Right renal cortex interstitium (tissue), 3 donors: ENCODE measurements at regions not wholly inside any gene's neighbourhood (a gene's known extent, or its start where the extent isn't known, plus 50 kb on each side); places are given as distances from the start of the nearest gene placed in this dataset.
A peak's percentile ranks its signal among the peaks of the same experiment; 100 is the strongest.
"Not testable (repeated sequence)": the region's sequence is repeated elsewhere in the genome, so short reads cannot be mapped to it uniquely, and the experiment has no call there.

Experiments
- DNase-seq, 3 donors: peaks; one replicate each; pipeline ENCODE4 v3.0.0-alpha.2; 2013; ENCODE audit warnings: low read depth in 3 of 3, low spot score in 2 of 3

GRCh38 chr15:95119041-95119610 is 887.8 kb downstream of the MCTP2 start:
- no peak for DNase-seq

- DNase-seq: no peak
Measured at GRCh38 chr15:95120595-95120994, 889.2 kb downstream of the MCTP2 start.

GRCh38 chr15:95121191-95121590 is 889.8 kb downstream of the MCTP2 start:
- no peak for DNase-seq

GRCh38 chr15:95125803-95126202 is 894.4 kb downstream of the MCTP2 start:
- DNase-seq: no peak

GRCh38 chr15:95127356-95127755 is 896.0 kb downstream of the MCTP2 start:
- no peak for DNase-seq

GRCh38 chr15:95129574-95129973 is 898.2 kb downstream of the MCTP2 start:
- DNase-seq: no peak

- DNase-seq: no peak
Measured at GRCh38 chr15:95131131-95131556, 899.8 kb downstream of the MCTP2 start.

GRCh38 chr15:95132774-95133173 is 901.4 kb downstream of the MCTP2 start:
- no peak for DNase-seq

- DNase-seq: peak in 1 of 3 donors; percentile 59
Measured at GRCh38 chr15:95134431-95135110, 903.2 kb downstream of the MCTP2 start.

GRCh38 chr15:95138604-95139270 is 907.4 kb downstream of the MCTP2 start:
- no peak for DNase-seq

- DNase-seq: no peak
Measured at GRCh38 chr15:95141486-95141885, 910.1 kb downstream of the MCTP2 start.

- DNase-seq: no peak
Measured at GRCh38 chr15:95142531-95142930, 911.2 kb downstream of the MCTP2 start.

GRCh38 chr15:95146481-95146880 is 915.1 kb downstream of the MCTP2 start:
- no peak for DNase-seq

- no peak for DNase-seq
Measured at GRCh38 chr15:95148183-95148582, 916.8 kb downstream of the MCTP2 start.

- no peak for DNase-seq
Measured at GRCh38 chr15:95149036-95149435, 917.7 kb downstream of the MCTP2 start.

- no peak for DNase-seq
Measured at GRCh38 chr15:95149771-95150170, 918.4 kb downstream of the MCTP2 start.

- no peak for DNase-seq
Measured at GRCh38 chr15:95150466-95150865, 919.1 kb downstream of the MCTP2 start.

- no peak for DNase-seq
Measured at GRCh38 chr15:95152741-95153140, 921.4 kb downstream of the MCTP2 start.

GRCh38 chr15:95153201-95153600 is 921.8 kb downstream of the MCTP2 start:
- DNase-seq: not testable (repeated sequence)

GRCh38 chr15:95160316-95160715 is 929.0 kb downstream of the MCTP2 start:
- no peak for DNase-seq

- no peak for DNase-seq
Measured at GRCh38 chr15:95162069-95162468, 930.7 kb downstream of the MCTP2 start.

GRCh38 chr15:95162531-95162930 is 931.2 kb downstream of the MCTP2 start:
- no peak for DNase-seq
